ENCODE measurements at regions not wholly inside any gene's neighbourhood (a gene's known extent, or its start where the extent isn't known, plus 50 kb on each side); places are given as distances from the start of the nearest gene placed in this dataset.

- no peak for TF ChIP-seq CUX1 (IDR thresholded peaks at IDR 0.05; ENCODE audit: insufficient replicate concordance, low read depth, low read length)
- no peak for TF ChIP-seq IRF4 (IDR thresholded peaks at IDR 0.05; ENCODE audit: low read depth, low read length)
- TF ChIP-seq ZZZ3 (IDR thresholded peaks at IDR 0.05; ENCODE audit: control insufficient read depth, insufficient read length, low read depth), result no peak
These were observed 154.2 kb upstream of the SMAD3 start (continued) for GRCh38 chr15:66911131-66911700.

- POLR2A ChIA-PET, result no interaction called here
- in situ Hi-C loops (cut with MboI), result no loop called here
- CTCF ChIA-PET, result interaction anchor here (1.0 to 1.7 kb wide), 3 partner anchors 9 to 34 kb away, joined by 4 read pairs; no protein-coding TSS in a partner anchor
- H3K36me3 ChIP-seq (ENCODE audit: control insufficient read depth in 2 of 2, insufficient read depth in 2 of 2, low read length in 1 of 2), result no peaks in the 10 kb centered on the region
- no peak for ATAC-seq
- no peaks in the 10 kb centered on the region for H4K20me1 ChIP-seq (ENCODE audit: control insufficient read depth, insufficient read depth)
- H3K4me2 ChIP-seq (ENCODE audit: control insufficient read depth, insufficient read depth), result no peak overlapping the region
- intact Hi-C loops (cut with micrococcal nuclease; ENCODE audit: unreplicated experiment), result no loop called here
- SMC1A ChIA-PET (ENCODE audit: uncharacterized antibody, unreplicated experiment), result no interaction called here
- H3K4me1 ChIP-seq (ENCODE audit: control insufficient read depth, insufficient read depth, low read length), result peaks cover 15% of the 10 kb centered on the region
- H3K27me3 ChIP-seq (replicated peaks in 1 of 2; ENCODE audit: control insufficient read depth in 2 of 2, insufficient read depth in 2 of 2, low read length in 1 of 2), result no peaks in the 10 kb centered on the region; a peak in 1 of 4 replicates
- H3K79me2 ChIP-seq (ENCODE audit: control insufficient read depth, insufficient read depth, low read length), result no peaks in the 10 kb centered on the region
- TF ChIP-seq HDGF (IDR thresholded peaks at IDR 0.05) (no peak), CREM (IDR thresholded peaks at IDR 0.05; ENCODE audit: low read depth) (no peak), NFYB (IDR thresholded peaks at IDR 0.05; ENCODE audit: insufficient read depth, low read depth, low read length) (no peak), JUNB (IDR thresholded peaks at IDR 0.05) (no peak), TCF7 (IDR thresholded peaks at IDR 0.05; ENCODE audit: borderline replicate concordance) (no peak), TAF1 (IDR thresholded peaks at IDR 0.05; ENCODE audit: borderline replicate concordance, low read depth, low read length) (no peak), GABPA (IDR thresholded peaks at IDR 0.05; ENCODE audit: low read depth) (no peak), RBBP5 (conservative IDR thresholded peaks at IDR 0.05) (no peak)
- TF ChIP-seq, protein P1, sequence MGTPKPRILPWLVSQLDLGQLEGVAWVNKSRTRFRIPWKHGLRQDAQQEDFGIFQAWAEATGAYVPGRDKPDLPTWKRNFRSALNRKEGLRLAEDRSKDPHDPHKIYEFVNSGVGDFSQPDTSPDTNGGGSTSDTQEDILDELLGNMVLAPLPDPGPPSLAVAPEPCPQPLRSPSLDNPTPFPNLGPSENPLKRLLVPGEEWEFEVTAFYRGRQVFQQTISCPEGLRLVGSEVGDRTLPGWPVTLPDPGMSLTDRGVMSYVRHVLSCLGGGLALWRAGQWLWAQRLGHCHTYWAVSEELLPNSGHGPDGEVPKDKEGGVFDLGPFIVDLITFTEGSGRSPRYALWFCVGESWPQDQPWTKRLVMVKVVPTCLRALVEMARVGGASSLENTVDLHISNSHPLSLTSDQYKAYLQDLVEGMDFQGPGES (IDR thresholded peaks at IDR 0.05), result no peak
- TF ChIP-seq, protein P2, sequence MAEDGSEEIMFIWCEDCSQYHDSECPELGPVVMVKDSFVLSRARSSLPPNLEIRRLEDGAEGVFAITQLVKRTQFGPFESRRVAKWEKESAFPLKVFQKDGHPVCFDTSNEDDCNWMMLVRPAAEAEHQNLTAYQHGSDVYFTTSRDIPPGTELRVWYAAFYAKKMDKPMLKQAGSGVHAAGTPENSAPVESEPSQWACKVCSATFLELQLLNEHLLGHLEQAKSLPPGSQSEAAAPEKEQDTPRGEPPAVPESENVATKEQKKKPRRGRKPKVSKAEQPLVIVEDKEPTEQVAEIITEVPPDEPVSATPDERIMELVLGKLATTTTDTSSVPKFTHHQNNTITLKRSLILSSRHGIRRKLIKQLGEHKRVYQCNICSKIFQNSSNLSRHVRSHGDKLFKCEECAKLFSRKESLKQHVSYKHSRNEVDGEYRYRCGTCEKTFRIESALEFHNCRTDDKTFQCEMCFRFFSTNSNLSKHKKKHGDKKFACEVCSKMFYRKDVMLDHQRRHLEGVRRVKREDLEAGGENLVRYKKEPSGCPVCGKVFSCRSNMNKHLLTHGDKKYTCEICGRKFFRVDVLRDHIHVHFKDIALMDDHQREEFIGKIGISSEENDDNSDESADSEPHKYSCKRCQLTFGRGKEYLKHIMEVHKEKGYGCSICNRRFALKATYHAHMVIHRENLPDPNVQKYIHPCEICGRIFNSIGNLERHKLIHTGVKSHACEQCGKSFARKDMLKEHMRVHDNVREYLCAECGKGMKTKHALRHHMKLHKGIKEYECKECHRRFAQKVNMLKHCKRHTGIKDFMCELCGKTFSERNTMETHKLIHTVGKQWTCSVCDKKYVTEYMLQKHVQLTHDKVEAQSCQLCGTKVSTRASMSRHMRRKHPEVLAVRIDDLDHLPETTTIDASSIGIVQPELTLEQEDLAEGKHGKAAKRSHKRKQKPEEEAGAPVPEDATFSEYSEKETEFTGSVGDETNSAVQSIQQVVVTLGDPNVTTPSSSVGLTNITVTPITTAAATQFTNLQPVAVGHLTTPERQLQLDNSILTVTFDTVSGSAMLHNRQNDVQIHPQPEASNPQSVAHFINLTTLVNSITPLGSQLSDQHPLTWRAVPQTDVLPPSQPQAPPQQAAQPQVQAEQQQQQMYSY (CRISPR knock-in tag; IDR thresholded peaks at IDR 0.05), result no peak
- no peak overlapping the region for H3K9ac ChIP-seq (ENCODE audit: control insufficient read depth, insufficient read depth, low read length)
- no peak overlapping the region for H3K27ac ChIP-seq (ENCODE audit: control insufficient read depth, insufficient read depth)
- no peak for DNase-seq (ENCODE audit: low read depth, low spot score)
- RAD21 ChIA-PET (ENCODE audit: unreplicated experiment), result no interaction called here
- H2AFZ ChIP-seq (ENCODE audit: control insufficient read depth, low read depth, low read length), result no peak overlapping the region
- H3K9me3 ChIP-seq (replicated peaks; ENCODE audit: control insufficient read depth, insufficient read depth, low read length), result no peaks in the 10 kb centered on the region; the same call in 2 of the 3 replicates
- H3K4me3 ChIP-seq, result no peak overlapping the region
- no peak for FAIRE-seq
- no TSS peak for BruUV-seq (replicated peaks)
- WGBS (ENCODE audit: insufficient coverage, insufficient replicate concordance, low lambda C conversion rate, missing lambda C conversion rate), result 15% methylated on average over 7 of the region's 7 CpGs
These were observed 153.4 kb upstream of the SMAD3 start for GRCh38 chr15:66912001-66912400.
